Islet of Langerhans (tissue), 1 donor: ENCODE measurements at regions not wholly inside any gene's neighbourhood (a gene's known extent, or its start where the extent isn't known, plus 50 kb on each side); places are given as distances from the start of the nearest gene placed in this dataset.
A peak's percentile ranks its signal among the peaks of the same experiment; 100 is the strongest.
"Not testable (repeated sequence)": the region's sequence is repeated elsewhere in the genome, so short reads cannot be mapped to it uniquely, and the experiment has no call there.

Source experiments
- FAIRE-seq: peaks from one replicate; lab custom pipeline; 2011; peaks lifted over from hg19 to GRCh38; lab: Jason Lieb, UNC

- FAIRE-seq: no peak
Observed at GRCh38 chr3:167102071-167102470, 278.0 kb downstream of the ZBBX start.

GRCh38 chr3:167100651-167101050 lies 279.4 kb downstream of the ZBBX start:
- no peak for FAIRE-seq

GRCh38 chr3:167100200-167100599 lies 279.9 kb downstream of the ZBBX start:
- no peak for FAIRE-seq

- FAIRE-seq: no peak
Observed at GRCh38 chr3:167095976-167096375, 284.1 kb downstream of the ZBBX start.

GRCh38 chr3:167094632-167095031 lies 285.5 kb downstream of the ZBBX start:
- FAIRE-seq: no peak

- FAIRE-seq: no peak
Observed at GRCh38 chr3:167091226-167091625, 288.9 kb downstream of the ZBBX start.

- no peak for FAIRE-seq
Observed at GRCh38 chr3:167084545-167084944, 295.6 kb downstream of the ZBBX start.

GRCh38 chr3:167078070-167078622 lies 302.0 kb downstream of the ZBBX start:
- no peak for FAIRE-seq

GRCh38 chr3:167067787-167068161 lies 312.3 kb downstream of the ZBBX start:
- no peak for FAIRE-seq

- FAIRE-seq: peak; percentile 9
Observed at GRCh38 chr3:167066977-167067786, 312.9 kb downstream of the ZBBX start.

GRCh38 chr3:167057581-167057980 lies 322.5 kb downstream of the ZBBX start:
- no peak for FAIRE-seq

- FAIRE-seq: no peak
Observed at GRCh38 chr3:167054926-167055325, 325.2 kb downstream of the ZBBX start.

- no peak for FAIRE-seq
Observed at GRCh38 chr3:167051421-167051820, 328.7 kb downstream of the ZBBX start.

- FAIRE-seq: no peak
Observed at GRCh38 chr3:167033866-167034265, 346.2 kb downstream of the ZBBX start.

- FAIRE-seq: peak; percentile 98
Observed at GRCh38 chr3:167032267-167032876, 347.7 kb downstream of the ZBBX start.

GRCh38 chr3:167031364-167032049 lies 348.6 kb downstream of the ZBBX start:
- FAIRE-seq: no peak

GRCh38 chr3:167030082-167030725 lies 349.9 kb downstream of the ZBBX start:
- no peak for FAIRE-seq

GRCh38 chr3:167019503-167019902 lies 360.6 kb downstream of the ZBBX start:
- not testable (repeated sequence) for FAIRE-seq

GRCh38 chr3:167018591-167019111 lies 361.4 kb downstream of the ZBBX start:
- FAIRE-seq: not testable (repeated sequence)

GRCh38 chr3:167012691-167013090 lies 367.4 kb downstream of the ZBBX start:
- no peak for FAIRE-seq

- FAIRE-seq: no peak
Observed at GRCh38 chr3:167008791-167009190, 371.3 kb downstream of the ZBBX start.

GRCh38 chr3:167001374-167001773 lies 378.7 kb downstream of the ZBBX start:
- no peak for FAIRE-seq
